HEK293 (cell line): ENCODE measurements at regions not wholly inside any gene's neighbourhood (a gene's known extent, or its start where the extent isn't known, plus 50 kb on each side); places are given as distances from the start of the nearest gene placed in this dataset.

Experiments
- GLI2 ChIP-seq: fragments of 450-650 bp; formaldehyde crosslinking; IDR thresholded peaks from 2 replicates; pipeline ENCODE4; 2017; ENCODE audit warnings: missing biosample characterization, missing genetic modification characterization, low read depth, borderline replicate concordance
- PRDM10 ChIP-seq: fragments of 450-650 bp; formaldehyde crosslinking; IDR thresholded peaks from 2 replicates; pipeline ENCODE4 v1.5.1; 2016; ENCODE audit warnings: missing biosample characterization, missing genetic modification characterization
- PRDM6 ChIP-seq: fragments of 450-650 bp; formaldehyde crosslinking; IDR thresholded peaks from 2 replicates; pipeline ENCODE4 v1.5.1; 2017; ENCODE audit warnings: missing biosample characterization, missing genetic modification characterization
- SCRT2 ChIP-seq: fragments of 450-650 bp; formaldehyde crosslinking; IDR thresholded peaks from 2 replicates; pipeline ENCODE4 v1.5.1; 2016; ENCODE audit warnings: missing biosample characterization, missing genetic modification characterization
- TRIM28 ChIP-seq: IDR thresholded peaks from 2 replicates; pipeline ENCODE4 v1.6.1; 2011; ENCODE audit warnings: low read length, control low read depth, borderline replicate concordance
- YY1 ChIP-seq: fragments of 450-650 bp; formaldehyde crosslinking; IDR thresholded peaks from 2 replicates; pipeline ENCODE4 v1.5.1; 2018; ENCODE audit warnings: missing biosample characterization, missing genetic modification characterization
- ZBTB20 ChIP-seq: fragments of 450-650 bp; formaldehyde crosslinking; IDR thresholded peaks from 2 replicates; pipeline ENCODE4 v1.5.1; 2016; ENCODE audit warnings: missing biosample characterization, missing genetic modification characterization
- ZBTB48 ChIP-seq: fragments of 450-650 bp; formaldehyde crosslinking; IDR thresholded peaks from 2 replicates; pipeline ENCODE4 v1.5.1; 2016; ENCODE audit warnings: missing biosample characterization, missing genetic modification characterization
- ZEB2 ChIP-seq: fragments of 450-650 bp; formaldehyde crosslinking; IDR thresholded peaks from 2 replicates; pipeline ENCODE4 v1.5.1; 2016; ENCODE audit warnings: missing biosample characterization, missing genetic modification characterization
- ZFHX2 ChIP-seq: fragments of 450-650 bp; formaldehyde crosslinking; conservative IDR thresholded peaks from 2 replicates; pipeline ENCODE4 v1.5.1; 2016; ENCODE audit warnings: missing biosample characterization, missing genetic modification characterization
- ZFP3 ChIP-seq: fragments of 450-650 bp; formaldehyde crosslinking; IDR thresholded peaks from 2 replicates; pipeline ENCODE4 v1.5.1; 2016; ENCODE audit warnings: low read depth, missing biosample characterization, missing genetic modification characterization
- ZFP37 ChIP-seq: fragments of 450-650 bp; formaldehyde crosslinking; IDR thresholded peaks from 2 replicates; pipeline ENCODE4 v1.5.1; 2016; ENCODE audit warnings: missing biosample characterization, missing genetic modification characterization
- ZIC2 ChIP-seq: fragments of 450-650 bp; formaldehyde crosslinking; IDR thresholded peaks from 2 replicates; pipeline ENCODE4 v1.5.1; 2016; ENCODE audit warnings: missing biosample characterization, missing genetic modification characterization
- ZNF132 ChIP-seq: fragments of 450-650 bp; formaldehyde crosslinking; IDR thresholded peaks from 2 replicates; pipeline ENCODE4 v1.5.1; 2017; ENCODE audit warnings: missing biosample characterization, missing genetic modification characterization, borderline replicate concordance
- ZNF133 ChIP-seq: fragments of 450-650 bp; formaldehyde crosslinking; IDR thresholded peaks from 2 replicates; pipeline ENCODE4 v1.5.1; 2016; ENCODE audit warnings: missing biosample characterization, missing genetic modification characterization
- ZNF175 ChIP-seq: fragments of 450-650 bp; formaldehyde crosslinking; IDR thresholded peaks from 2 replicates; pipeline ENCODE4 v1.5.1; 2016; ENCODE audit warnings: missing biosample characterization, missing genetic modification characterization
- ZNF223 ChIP-seq: fragments of 450-650 bp; formaldehyde crosslinking; IDR thresholded peaks from 2 replicates; pipeline ENCODE4 v1.5.1; 2016; ENCODE audit warnings: missing biosample characterization, missing genetic modification characterization
- ZNF239 ChIP-seq: fragments of 450-650 bp; formaldehyde crosslinking; IDR thresholded peaks from 2 replicates; pipeline ENCODE4 v1.5.1; 2016; ENCODE audit warnings: missing biosample characterization, missing genetic modification characterization
- ZNF341 ChIP-seq: fragments of 450-650 bp; formaldehyde crosslinking; IDR thresholded peaks from 2 replicates; pipeline ENCODE4; 2016; ENCODE audit warnings: low read depth, missing biosample characterization, missing genetic modification characterization
- ZNF350 ChIP-seq: fragments of 450-650 bp; formaldehyde crosslinking; IDR thresholded peaks from 2 replicates; pipeline ENCODE4 v1.5.0; 2017; ENCODE audit warnings: missing biosample characterization, mild to moderate bottlenecking, missing genetic modification characterization
- ZNF510 ChIP-seq: fragments of 450-650 bp; formaldehyde crosslinking; IDR thresholded peaks from 2 replicates; pipeline ENCODE4 v1.5.1; 2018; ENCODE audit warnings: mild to moderate bottlenecking, missing genetic modification characterization, missing biosample characterization; ENCODE audit not compliant: insufficient replicate concordance
- ZNF548 ChIP-seq: fragments of 450-650 bp; formaldehyde crosslinking; IDR thresholded peaks from 2 replicates; pipeline ENCODE4 v1.5.1; 2016; ENCODE audit warnings: missing biosample characterization, missing genetic modification characterization
- ZNF560 ChIP-seq: fragments of 450-650 bp; formaldehyde crosslinking; IDR thresholded peaks from 2 replicates; pipeline ENCODE4 v1.5.1; 2017; ENCODE audit warnings: missing biosample characterization, missing genetic modification characterization, borderline replicate concordance
- ZNF585B ChIP-seq: fragments of 450-650 bp; formaldehyde crosslinking; IDR thresholded peaks from 2 replicates; pipeline ENCODE4 v1.5.1; 2016; ENCODE audit warnings: missing biosample characterization, missing genetic modification characterization
- ZNF596 ChIP-seq: fragments of 450-650 bp; IDR thresholded peaks from 2 replicates; pipeline ENCODE4 v1.5.0; 2018; ENCODE audit warnings: missing biosample characterization, mild to moderate bottlenecking, missing genetic modification characterization, moderate library complexity
- ZNF677 ChIP-seq: fragments of 450-650 bp; IDR thresholded peaks from 2 replicates; pipeline ENCODE4 v1.5.0; 2018; ENCODE audit warnings: missing biosample characterization, mild to moderate bottlenecking, missing genetic modification characterization, moderate library complexity
- ZNF701 ChIP-seq: fragments of 450-650 bp; formaldehyde crosslinking; IDR thresholded peaks from 2 replicates; pipeline ENCODE4 v1.5.1; 2016; ENCODE audit warnings: missing biosample characterization, missing genetic modification characterization
- ZNF704 ChIP-seq: fragments of 450-650 bp; formaldehyde crosslinking; IDR thresholded peaks from 2 replicates; pipeline ENCODE4 v1.5.1; 2016; ENCODE audit warnings: missing biosample characterization, missing genetic modification characterization
- ZNF707 ChIP-seq: fragments of 450-650 bp; formaldehyde crosslinking; IDR thresholded peaks from 2 replicates; pipeline ENCODE4 v1.5.1; 2016; ENCODE audit warnings: missing biosample characterization, missing genetic modification characterization
- ZNF76 ChIP-seq: fragments of 450-650 bp; formaldehyde crosslinking; IDR thresholded peaks from 2 replicates; pipeline ENCODE4; 2016; ENCODE audit warnings: low read depth, missing biosample characterization, missing genetic modification characterization, borderline replicate concordance
- ZNF777 ChIP-seq: fragments of 450-650 bp; formaldehyde crosslinking; IDR thresholded peaks from 2 replicates; pipeline ENCODE4 v1.5.1; 2017; ENCODE audit warnings: missing biosample characterization, missing genetic modification characterization, borderline replicate concordance
- ZSCAN4 ChIP-seq: fragments of 450-650 bp; formaldehyde crosslinking; IDR thresholded peaks from 2 replicates; pipeline ENCODE4 v1.5.1; 2017; ENCODE audit warnings: missing biosample characterization, missing genetic modification characterization

GRCh38 chr18:26656944-26657536, 108.7 kb upstream of the KCTD1 start (continued):
- no peak for TF ChIP-seq GLI2 (tag by site-specific recombination)
- TF ChIP-seq ZNF596 (tag by site-specific recombination) = no peak
- no peak for TF ChIP-seq ZNF701 (tag by site-specific recombination)
- peak; percentile 57; the same call in 1 of the 2 replicates for TF ChIP-seq ZBTB20 (tag by site-specific recombination)
- TF ChIP-seq ZNF133 (tag by site-specific recombination) = no peak
- TF ChIP-seq ZNF560 = no peak
- TF ChIP-seq ZNF677 (tag by site-specific recombination) = no peak
- TF ChIP-seq ZNF704 = no peak
- TF ChIP-seq ZNF510 (tag by site-specific recombination) = no peak
- TF ChIP-seq YY1 (tag by site-specific recombination) = no peak
- TF ChIP-seq ZNF707 (tag by site-specific recombination) = no peak
- TF ChIP-seq ZNF175 (tag by site-specific recombination) = no peak
- no peak for TF ChIP-seq ZEB2 (tag by site-specific recombination)
- no peak for TF ChIP-seq PRDM6 (tag by site-specific recombination)
- TF ChIP-seq ZNF223 = 0 out of 2 replicates have a peak, but pooled peaks have one; percentile 18
- no peak for TF ChIP-seq ZNF239 (tag by site-specific recombination)
- TF ChIP-seq ZFP37 (tag by site-specific recombination) = no peak
- peak; percentile 28; the same call in 1 of the 2 replicates for TF ChIP-seq ZIC2
- no peak for TF ChIP-seq ZBTB48
- TF ChIP-seq SCRT2 (tag by site-specific recombination) = no peak
- no peak for TF ChIP-seq ZFP3 (tag by site-specific recombination)
- TF ChIP-seq ZNF350 (tag by site-specific recombination) = no peak
- TF ChIP-seq TRIM28 = no peak
- no peak for TF ChIP-seq ZNF585B (tag by site-specific recombination)
- TF ChIP-seq ZNF777 (tag by site-specific recombination) = no peak
- TF ChIP-seq ZFHX2 (tag by site-specific recombination) = no peak
- peak; percentile 31; the same call in 1 of the 2 replicates for TF ChIP-seq PRDM10 (tag by site-specific recombination)
- 0 out of 2 replicates have a peak, but pooled peaks have one; percentile 24 for TF ChIP-seq ZNF76 (tag by site-specific recombination)
- peak; percentile 47; the same call in 1 of the 2 replicates for TF ChIP-seq ZSCAN4
- peak; percentile 53 for TF ChIP-seq ZNF341
- no peak for TF ChIP-seq ZNF132 (tag by site-specific recombination)
- TF ChIP-seq ZNF548 (tag by site-specific recombination) = no peak
